ENCODE measurements at regions not wholly inside any gene's neighbourhood (a gene's known extent, or its start where the extent isn't known, plus 50 kb on each side); places are given as distances from the start of the nearest gene placed in this dataset.

DNA sequence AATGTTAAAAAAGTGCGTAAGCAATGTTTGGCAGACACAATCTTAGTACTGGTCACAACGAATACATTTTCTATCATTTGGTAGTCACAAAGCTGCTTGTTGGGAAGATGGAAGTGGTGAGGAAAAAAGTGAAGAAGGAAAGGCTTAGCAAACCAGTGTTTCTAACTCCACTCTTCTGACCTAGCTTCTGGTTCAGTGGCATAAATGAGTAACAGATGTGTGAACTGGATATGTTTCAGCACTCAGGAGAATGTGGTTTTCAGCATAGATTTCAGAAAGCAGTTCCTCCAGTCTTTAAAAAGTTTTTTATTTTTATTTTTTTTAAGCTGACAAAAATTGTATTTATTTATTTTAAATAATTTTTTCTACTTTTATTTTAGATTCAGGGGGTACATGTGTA lies 357.1 kb downstream of the CPS1 start:
- TF ChIP-seq SRF (IDR thresholded peaks at IDR 0.05; ENCODE audit: low read depth) (no peak), POLR2A (IDR thresholded peaks at IDR 0.05; ENCODE audit: borderline replicate concordance, extremely low read depth, insufficient read depth, insufficient read length) (no peak), TCF7L2 (IDR thresholded peaks at IDR 0.05; ENCODE audit: borderline replicate concordance, extremely low read depth, insufficient read depth, insufficient read length) (no peak), CTCF (IDR thresholded peaks at IDR 0.05 in 2 of 3, conservative IDR thresholded peaks at IDR 0.05 in 1 of 3; ENCODE audit: borderline replicate concordance in 1 of 3, insufficient read depth in 1 of 3, low read depth in 2 of 3, low read length in 2 of 3) (no peak), SIN3A (IDR thresholded peaks at IDR 0.05; ENCODE audit: low read depth) (no peak), RAD21 (IDR thresholded peaks at IDR 0.05; ENCODE audit: low read depth) (no peak), EZH2 (IDR thresholded peaks at IDR 0.05) (no peak), EZH2phosphoT487 (IDR thresholded peaks at IDR 0.05; ENCODE audit: borderline replicate concordance) (no peak), YY1 (IDR thresholded peaks at IDR 0.05; ENCODE audit: extremely low read depth, insufficient replicate concordance, low read depth, low read length) (no peak), POLR2AphosphoS5 (IDR thresholded peaks at IDR 0.05; ENCODE audit: low read depth, low read length) (no peak), REST (IDR thresholded peaks at IDR 0.05; ENCODE audit: low read depth) (no peak), ELF1 (IDR thresholded peaks at IDR 0.05; ENCODE audit: borderline replicate concordance, low read depth) (no peak), CEBPB (IDR thresholded peaks at IDR 0.05; ENCODE audit: low read depth) (no peak)
- TF ChIP-seq, protein P1, sequence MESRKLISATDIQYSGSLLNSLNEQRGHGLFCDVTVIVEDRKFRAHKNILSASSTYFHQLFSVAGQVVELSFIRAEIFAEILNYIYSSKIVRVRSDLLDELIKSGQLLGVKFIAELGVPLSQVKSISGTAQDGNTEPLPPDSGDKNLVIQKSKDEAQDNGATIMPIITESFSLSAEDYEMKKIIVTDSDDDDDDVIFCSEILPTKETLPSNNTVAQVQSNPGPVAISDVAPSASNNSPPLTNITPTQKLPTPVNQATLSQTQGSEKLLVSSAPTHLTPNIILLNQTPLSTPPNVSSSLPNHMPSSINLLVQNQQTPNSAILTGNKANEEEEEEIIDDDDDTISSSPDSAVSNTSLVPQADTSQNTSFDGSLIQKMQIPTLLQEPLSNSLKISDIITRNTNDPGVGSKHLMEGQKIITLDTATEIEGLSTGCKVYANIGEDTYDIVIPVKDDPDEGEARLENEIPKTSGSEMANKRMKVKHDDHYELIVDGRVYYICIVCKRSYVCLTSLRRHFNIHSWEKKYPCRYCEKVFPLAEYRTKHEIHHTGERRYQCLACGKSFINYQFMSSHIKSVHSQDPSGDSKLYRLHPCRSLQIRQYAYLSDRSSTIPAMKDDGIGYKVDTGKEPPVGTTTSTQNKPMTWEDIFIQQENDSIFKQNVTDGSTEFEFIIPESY (IDR thresholded peaks at IDR 0.05; ENCODE audit: extremely low read depth, insufficient replicate concordance, low read length), result no peak

All from HCT116 (cell line).